ELR (cell line): ENCODE measurements at regions not wholly inside any gene's neighbourhood (a gene's known extent, or its start where the extent isn't known, plus 50 kb on each side); places are given as distances from the start of the nearest gene placed in this dataset.

ENCODE experiments used
- DNase-seq: peaks from one replicate; pipeline ENCODE4 v3.0.0-alpha.2; 2015; ENCODE audit warnings: low read depth

GRCh38 chr2:18465979-18466378 is 94.5 kb downstream of the RDH14 start:
- no peak for DNase-seq

DNA sequence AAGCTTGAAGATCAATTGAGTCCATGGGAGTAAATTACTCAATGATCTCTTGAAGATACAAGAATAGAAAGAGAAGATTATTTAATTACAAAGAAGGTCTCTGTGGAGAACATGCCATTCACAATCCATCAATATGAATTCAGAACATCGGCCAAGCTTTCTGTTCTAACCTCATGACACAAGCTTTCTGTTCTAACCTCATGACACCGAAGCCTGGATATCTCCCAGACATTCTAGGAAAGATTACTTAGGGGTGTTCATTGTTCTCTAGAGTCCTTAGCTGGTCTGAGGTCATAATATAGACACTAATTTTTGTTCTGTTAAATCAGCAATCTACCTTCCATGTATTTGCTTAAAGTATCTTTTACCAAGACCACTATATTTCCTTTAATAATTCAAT is 95.5 kb downstream of the RDH14 start:
- DNase-seq, result no peak

GRCh38 chr2:18456026-18456425 is 104.4 kb downstream of the RDH14 start:
- no peak for DNase-seq

DNA sequence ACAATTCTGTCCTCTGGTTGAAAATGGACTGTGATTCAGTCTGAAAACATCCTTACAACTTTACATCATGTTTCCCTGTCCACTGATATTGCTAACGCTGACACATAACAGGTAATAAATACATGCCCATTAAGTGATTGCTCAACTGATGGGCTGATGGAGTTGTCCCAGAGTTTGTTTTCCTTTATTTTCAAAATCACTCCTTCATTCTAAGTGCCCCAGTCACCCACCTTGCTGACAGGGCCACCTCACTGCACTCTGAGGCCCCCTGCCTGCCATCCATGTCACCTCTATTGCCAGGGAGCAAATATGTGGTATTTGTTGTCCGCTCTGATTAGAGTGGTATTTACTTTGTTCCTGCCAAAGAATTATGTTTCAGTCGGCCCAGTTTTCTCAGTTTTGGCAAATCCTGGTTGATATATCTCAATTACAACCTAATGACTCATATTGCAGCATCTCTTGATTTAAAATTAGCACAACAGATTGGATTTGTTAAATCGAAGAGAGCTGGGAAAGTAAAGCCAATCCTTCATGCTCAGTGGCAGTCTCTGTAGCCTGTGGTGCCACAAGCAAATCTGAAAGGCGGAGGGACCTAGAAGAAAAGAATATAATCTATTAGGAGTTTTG is 105.1 kb downstream of the RDH14 start:
- DNase-seq, result peak; percentile 52

GRCh38 chr2:18454692-18455235 is 105.7 kb downstream of the RDH14 start:
- DNase-seq, result no peak

GRCh38 chr2:18446715-18447114 is 113.7 kb downstream of the RDH14 start:
- no peak for DNase-seq

- DNase-seq, result no peak
Observed at GRCh38 chr2:18445433-18446320, 114.8 kb downstream of the RDH14 start.

DNA sequence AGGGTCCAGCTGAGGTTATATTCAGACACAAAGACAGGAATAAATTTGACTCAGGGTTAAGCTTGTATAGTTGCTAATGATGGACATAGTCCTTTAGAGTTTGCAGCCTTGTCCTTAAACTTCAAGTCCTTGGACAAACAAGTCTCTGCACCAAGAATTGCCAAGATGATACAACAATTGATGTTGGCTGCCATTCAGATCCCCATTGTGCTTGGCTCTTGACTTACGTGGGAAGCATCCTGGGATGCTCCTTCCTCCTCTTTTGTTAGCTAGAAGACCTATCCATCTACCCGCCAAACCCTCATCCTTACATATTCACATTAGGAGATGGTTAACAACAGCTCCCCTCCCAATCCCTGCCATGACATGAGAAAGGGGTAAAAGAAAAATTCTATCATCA is 115.6 kb downstream of the RDH14 start:
- no peak for DNase-seq

- DNase-seq, result no peak
Observed at GRCh38 chr2:18441583-18441982, 118.9 kb downstream of the RDH14 start.

- DNase-seq, result no peak
Observed at GRCh38 chr2:18440777-18441176, 119.7 kb downstream of the RDH14 start.

GRCh38 chr2:18440141-18440661 is 120.3 kb downstream of the RDH14 start:
- DNase-seq, result peak; percentile 30

- DNase-seq, result no peak
Observed at GRCh38 chr2:18439716-18440115, 120.7 kb downstream of the RDH14 start.

DNA sequence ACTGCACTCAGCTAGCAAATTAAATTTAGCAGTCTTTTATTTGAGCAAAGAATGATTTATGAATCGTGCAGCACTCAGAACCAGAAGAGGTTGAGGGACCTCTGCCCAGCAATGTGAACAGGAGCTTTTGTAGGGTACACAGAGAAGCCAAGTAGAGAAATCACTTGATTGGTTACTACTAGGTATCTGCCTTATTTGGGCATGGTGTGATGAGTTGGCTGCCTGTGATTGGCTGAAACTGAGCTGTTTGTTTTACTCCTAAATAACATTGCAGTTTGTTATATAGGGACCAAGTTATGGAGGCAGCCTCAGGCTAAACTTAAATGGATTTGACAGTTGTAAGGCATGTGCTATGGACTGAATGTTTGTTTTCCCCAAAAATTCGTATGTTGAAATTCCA is 122.5 kb downstream of the RDH14 start:
- no peak for DNase-seq

DNA sequence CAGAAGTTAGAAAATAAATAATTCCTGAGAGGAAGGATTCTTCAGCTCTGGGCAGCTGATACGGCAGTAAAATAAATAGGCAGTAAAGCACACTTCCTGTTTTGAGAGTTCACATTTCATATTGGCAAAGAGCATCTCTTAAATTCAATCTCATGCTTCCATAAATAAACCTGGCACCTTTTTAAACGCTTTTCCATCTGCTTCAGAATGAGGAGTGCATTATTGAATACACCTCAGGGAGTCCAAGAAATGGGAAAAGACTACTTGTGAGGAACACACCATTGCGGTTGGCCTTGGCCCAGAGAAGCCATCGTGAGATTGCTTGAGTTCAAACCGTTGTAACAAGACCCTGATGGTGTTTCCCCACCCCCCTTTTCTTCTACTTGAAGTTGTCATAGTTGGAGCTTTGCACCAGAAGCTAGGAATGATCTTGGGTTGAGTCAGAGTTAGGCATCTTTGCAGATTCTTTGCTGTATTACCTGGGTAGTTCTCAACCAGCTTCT is 123.9 kb downstream of the RDH14 start:
- peak; percentile 49 for DNase-seq

DNA sequence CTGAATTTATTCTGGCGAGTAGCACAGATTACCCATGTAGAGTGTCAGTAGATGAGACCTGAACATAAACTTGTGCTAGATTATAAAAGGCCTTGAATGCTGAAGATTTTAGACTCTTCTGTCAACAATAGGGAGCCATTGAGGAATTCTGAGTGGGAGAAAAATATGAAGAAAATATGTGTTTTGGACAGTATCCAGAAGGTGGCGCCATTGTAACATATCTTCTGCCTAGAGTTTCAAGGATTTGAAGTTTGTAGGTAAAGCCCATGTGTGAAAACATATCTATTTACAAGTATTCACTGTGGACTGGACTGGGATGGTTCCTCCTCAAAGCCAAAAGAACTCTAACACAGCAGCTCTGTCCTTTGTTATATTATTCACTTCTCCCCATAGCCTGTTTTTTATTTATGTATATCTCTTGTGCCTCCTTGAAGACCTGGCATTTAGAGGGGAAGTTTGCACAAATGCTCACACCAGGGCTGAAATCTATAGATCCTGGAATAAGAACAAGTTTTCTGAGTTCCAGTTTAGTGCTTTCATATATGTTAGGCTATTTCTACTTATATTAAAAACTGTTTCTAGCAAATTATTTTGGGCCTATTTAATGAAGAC is 124.9 kb downstream of the RDH14 start:
- DNase-seq, result peak; percentile 68

GRCh38 chr2:18433872-18434271 is 126.6 kb downstream of the RDH14 start:
- DNase-seq, result no peak

GRCh38 chr2:18432999-18433398 is 127.5 kb downstream of the RDH14 start:
- DNase-seq, result no peak

DNA sequence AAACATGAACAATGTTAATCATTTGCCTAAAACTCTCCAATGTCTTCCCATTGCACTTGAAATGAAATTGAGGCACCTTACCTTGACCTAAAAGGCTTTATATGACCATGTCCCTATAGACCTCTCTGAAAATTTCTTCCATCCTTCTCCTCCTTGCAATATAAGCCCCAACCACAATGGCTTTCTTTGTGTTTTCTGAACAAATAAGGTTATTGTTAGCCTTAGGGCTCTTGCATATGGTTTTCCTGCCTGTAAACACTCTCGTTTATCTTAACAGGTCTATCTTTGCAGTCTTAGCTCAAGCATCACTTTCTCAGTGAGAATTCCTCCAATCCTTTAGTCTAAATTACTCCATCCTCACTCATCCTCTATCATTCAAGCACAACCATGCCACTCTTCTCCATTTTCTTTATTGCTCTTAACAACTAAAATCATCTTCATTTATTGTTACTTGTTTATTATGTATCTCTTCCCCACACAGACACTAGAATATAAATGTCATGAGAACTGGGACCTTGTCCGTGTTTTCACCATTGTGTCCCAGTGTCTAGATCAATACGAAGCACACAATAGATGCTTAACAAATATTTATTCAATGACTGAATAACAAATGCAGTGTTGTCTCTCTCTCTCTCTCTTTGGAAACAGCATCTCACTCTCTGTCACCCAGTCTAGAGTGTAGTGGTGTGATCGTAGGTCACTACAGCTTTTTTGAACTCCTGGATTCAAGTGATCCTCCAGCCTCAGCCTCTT is 129.3 kb downstream of the RDH14 start:
- no peak for DNase-seq

GRCh38 chr2:18428516-18428915 is 131.9 kb downstream of the RDH14 start:
- no peak for DNase-seq

DNA sequence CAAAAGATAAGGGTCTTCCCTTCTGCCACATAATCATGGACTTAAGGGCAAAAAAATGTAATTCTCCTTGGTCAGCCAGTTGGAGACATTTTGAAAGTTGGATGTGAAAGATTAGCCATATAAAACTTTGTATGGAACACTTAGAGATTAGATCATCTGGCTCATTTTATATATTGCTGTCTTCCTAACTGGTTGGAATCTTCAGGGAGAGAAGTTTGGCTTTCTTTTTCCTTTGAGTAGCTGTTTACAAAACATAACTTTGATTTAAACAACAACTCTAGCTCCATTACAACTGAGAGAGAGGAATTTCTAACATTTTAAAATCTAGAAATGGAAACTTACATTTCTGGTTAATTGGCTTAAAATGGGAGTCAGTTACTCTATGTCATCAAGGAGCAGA is 132.7 kb downstream of the RDH14 start:
- no peak for DNase-seq

DNA sequence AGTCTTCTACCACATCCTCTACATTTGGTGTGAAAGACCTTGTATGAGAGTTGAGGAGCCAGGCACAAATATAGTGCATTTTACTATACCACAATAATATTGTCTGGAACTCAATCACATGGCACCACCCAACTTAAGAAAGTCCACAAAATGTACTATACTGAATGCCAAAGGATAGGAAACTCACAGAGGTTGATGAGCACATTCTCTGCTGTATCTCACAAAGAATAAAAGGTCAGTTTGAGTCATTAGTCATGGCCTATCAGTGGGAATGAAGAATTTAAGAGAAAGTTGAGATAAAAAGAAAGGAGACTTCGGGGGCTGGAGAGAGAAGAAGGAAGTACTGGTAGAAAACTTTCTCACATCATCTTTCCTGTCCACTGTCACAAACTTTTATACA is 134.3 kb downstream of the RDH14 start:
- DNase-seq, result no peak
